IMR-90 (cell line): ENCODE measurements at regions not wholly inside any gene's neighbourhood (a gene's known extent, or its start where the extent isn't known, plus 50 kb on each side); places are given as distances from the start of the nearest gene placed in this dataset.

ENCODE experiments used
- ATAC-seq: fragments of 200-7000 bp; cut with Tn5 transposase; 2 replicates; pipeline ENCODE4 v1.9.1; 2020; ENCODE audit warnings: low read depth, mild to moderate bottlenecking, moderate library complexity
- BruUV-seq: library from RNA; stranded (reverse); fragments of 400-500 nt; replicated peaks from 2 replicates; lab custom pipeline; 2021; lab: Mats Ljungman, UMichigan
- CTCF ChIA-PET: fragments of 300-600 bp; formaldehyde crosslinking; extraction: SDS; loops from one replicate; lab custom pipeline; 2021; ENCODE audit warnings: antibody characterized with exemption; lab: Yijun Ruan, JAX
- POLR2A ChIA-PET: fragments of 300-600 bp; sonication (Branson Sonifier 250); formaldehyde crosslinking; loops from one replicate; lab custom pipeline; 2022; ENCODE audit warnings: antibody characterized with exemption; ENCODE audit not compliant: unreplicated experiment; lab: Charles Lee
- DNase-seq: peaks from one replicate; pipeline ENCODE4 v3.0.0; 2013
- H2AFZ ChIP-seq: replicated peaks from 2 replicates; pipeline ENCODE3; 2013; ENCODE audit warnings: low read length, mild to moderate bottlenecking; ENCODE audit not compliant: poor library complexity
- H2AK5ac ChIP-seq: 2 replicates; pipeline ENCODE4 v1.6.1; 2013; ENCODE audit warnings: low read depth, low read length, inconsistent platforms
- H2AK9ac ChIP-seq: replicated peaks from 2 replicates; pipeline ENCODE3; 2013; ENCODE audit warnings: mild to moderate bottlenecking, low read depth, low read length, moderate library complexity; ENCODE audit not compliant: poor library complexity
- H2BK120ac ChIP-seq: 2 replicates; pipeline ENCODE4 v1.6.1; 2013; ENCODE audit warnings: low read depth, low read length, inconsistent platforms
- H2BK15ac ChIP-seq: 3 replicates; pipeline ENCODE4 v1.6.1; 2013; ENCODE audit warnings: low read depth, low read length, inconsistent platforms
- H2BK20ac ChIP-seq: 2 replicates; pipeline ENCODE4 v1.6.1; 2013; ENCODE audit warnings: low read depth, mild to moderate bottlenecking, inconsistent platforms, low read length, moderate library complexity
- H2BK5ac ChIP-seq: 2 replicates; pipeline ENCODE4 v1.6.1; 2013; ENCODE audit warnings: mild to moderate bottlenecking, low read depth, low read length, inconsistent platforms; ENCODE audit not compliant: poor library complexity, severe bottlenecking
- H3K14ac ChIP-seq: replicated peaks from 2 replicates; pipeline ENCODE4 v1.6.1; 2013; ENCODE audit warnings: low read depth, low read length, inconsistent platforms
- H3K18ac ChIP-seq: 2 replicates; pipeline ENCODE4 v1.6.1; 2013; ENCODE audit warnings: low read depth, low read length, control low read depth
- H3K23ac ChIP-seq: 2 replicates; pipeline ENCODE4 v1.6.1; 2013; ENCODE audit warnings: low read depth, low read length, inconsistent platforms
- H3K27ac ChIP-seq: 2 replicates; pipeline ENCODE4 v1.5.1; 2013; ENCODE audit warnings: mild to moderate bottlenecking, control low read depth, low read length; ENCODE audit not compliant: insufficient read depth
- H3K27me3 ChIP-seq: 2 replicates; pipeline ENCODE4 v1.6.1; 2013; ENCODE audit warnings: low read length; ENCODE audit not compliant: control insufficient read depth, insufficient read depth
- H3K36me3 ChIP-seq: 2 replicates; pipeline ENCODE4 v1.6.1; 2013; ENCODE audit warnings: low read length, mixed read lengths; ENCODE audit not compliant: control insufficient read depth, insufficient read depth
- H3K4ac ChIP-seq: 2 replicates; pipeline ENCODE4 v1.6.1; 2013; ENCODE audit warnings: low read depth, low read length, inconsistent platforms
- H3K4me1 ChIP-seq: 2 replicates; pipeline ENCODE4 v1.6.1; 2013; ENCODE audit warnings: low read length, mixed read lengths; ENCODE audit not compliant: control insufficient read depth, insufficient read depth
- H3K4me2 ChIP-seq: 2 replicates; pipeline ENCODE4 v1.6.1; 2013; ENCODE audit warnings: low read depth, mild to moderate bottlenecking, control low read depth, low read length, moderate library complexity
- H3K4me3 ChIP-seq: 2 replicates; pipeline ENCODE4 v1.5.1; 2013; ENCODE audit warnings: low read depth, mild to moderate bottlenecking, control low read depth, low read length, moderate library complexity; ENCODE audit not compliant: insufficient read depth
- H3K56ac ChIP-seq: 2 replicates; pipeline ENCODE4 v1.6.1; 2013; ENCODE audit warnings: low read length, inconsistent platforms; ENCODE audit not compliant: insufficient read depth; ENCODE audit errors: extremely low read depth
- H3K79me1 ChIP-seq, 2 experiments: 2 replicates each; pipeline ENCODE4 v1.6.1; 2013; ENCODE audit warnings: low read length in 2 of 2, inconsistent platforms in 1 of 2, low read depth in 1 of 2
- H3K9ac ChIP-seq: 2 replicates; pipeline ENCODE4 v1.6.1; 2013; ENCODE audit warnings: low read depth, low read length, control low read depth
- H3K9me1 ChIP-seq: 2 replicates; pipeline ENCODE4 v1.6.1; 2013; ENCODE audit warnings: low read length, inconsistent platforms; ENCODE audit not compliant: insufficient read depth
- H3K9me3 ChIP-seq: 2 replicates; pipeline ENCODE4 v1.6.1; 2013; ENCODE audit warnings: low read length; ENCODE audit not compliant: control insufficient read depth, insufficient read depth
- H4K20me1 ChIP-seq: 2 replicates; pipeline ENCODE4 v1.6.1; 2013; ENCODE audit warnings: low read length, inconsistent platforms; ENCODE audit not compliant: insufficient read depth
- H4K5ac ChIP-seq: 2 replicates; pipeline ENCODE4 v1.6.1; 2013; ENCODE audit warnings: mild to moderate bottlenecking, low read depth, low read length, control low read depth
- H4K8ac ChIP-seq, 2 experiments: 2 replicates each; pipeline ENCODE4 v1.6.1; 2013; ENCODE audit warnings: low read depth in 2 of 2, low read length in 2 of 2, control low read depth in 1 of 2, inconsistent platforms in 1 of 2
- H4K91ac ChIP-seq: 2 replicates; pipeline ENCODE4 v1.6.1; 2013; ENCODE audit warnings: low read depth, low read length, inconsistent platforms; ENCODE audit not compliant: insufficient read depth
- CEBPB ChIP-seq: IDR thresholded peaks from 2 replicates; pipeline ENCODE4 v1.6.1; 2012; ENCODE audit warnings: low read depth, low read length, improper control_type of control experiment
- ELK1 ChIP-seq: fragments of 150-350 bp; IDR thresholded peaks from 2 replicates; pipeline ENCODE4 v1.6.1; 2016; ENCODE audit warnings: low read depth, mild to moderate bottlenecking, low read length, moderate library complexity, borderline replicate concordance
- MAFK ChIP-seq: IDR thresholded peaks from 2 replicates; pipeline ENCODE4 v1.6.1; 2012; ENCODE audit warnings: low read depth, low read length, improper control_type of control experiment
- MAZ ChIP-seq: IDR thresholded peaks from 2 replicates; pipeline ENCODE4 v1.6.1; 2012; ENCODE audit warnings: low read depth, mild to moderate bottlenecking, low read length, improper control_type of control experiment, moderate library complexity, borderline replicate concordance
- RAD21 ChIP-seq: IDR thresholded peaks from 2 replicates; pipeline ENCODE4 v1.6.1; 2012; ENCODE audit warnings: low read length, improper control_type of control experiment
- SMC3 ChIP-seq: fragments of 150-350 bp; IDR thresholded peaks from 2 replicates; pipeline ENCODE4 v1.6.1; 2016; ENCODE audit warnings: low read depth, mild to moderate bottlenecking, antibody characterized with exemption, low read length, moderate library complexity
- WGBS, 2 experiments: methylation state at CpG; one replicate each; pipeline versions ENCODE4 v1.1.5 to v1.1.7; 2013; ENCODE audit warnings: missing lambda C conversion rate in 2 of 2; ENCODE audit not compliant: insufficient read length in 1 of 2; ENCODE audit errors: extremely low coverage in 2 of 2; 5-methylcytosine and 5-hydroxymethylcytosine counted together
- dilution Hi-C: fragments of 300-500 bp; cut with HindIII; formaldehyde crosslinking; loops from one replicate; pipeline ENCODE4 v1.14.3; 2018; ENCODE audit warnings: low sequenced_read_pairs; ENCODE audit not compliant: unreplicated experiment
- in situ Hi-C: fragments of 300-500 bp; cut with MboI; formaldehyde crosslinking; loops from 3 replicates; pipeline ENCODE4 v1.14.3; 2019; ENCODE audit warnings: low sequenced_read_pairs, inconsistent platforms, mixed read lengths
- intact Hi-C: fragments of 100-400 bp; cut with micrococcal nuclease; formaldehyde crosslinking; loops from 2 replicates; pipeline ENCODE4 v1.10.0; 2022
- TF ChIP-seq, protein P1 (sequence below): fragments of 150-350 bp; IDR thresholded peaks from 2 replicates; pipeline ENCODE4 v1.6.1; 2017; ENCODE audit warnings: mild to moderate bottlenecking, antibody characterized with exemption, low read length, low read depth
- TF ChIP-seq, protein P2 (sequence below): conservative IDR thresholded peaks from 2 replicates; pipeline ENCODE4 v1.5.1; 2012; ENCODE audit warnings: mild to moderate bottlenecking, low read depth, low read length, improper control_type of control experiment

GRCh38 chr19:28318469-28319179, 894.3 kb downstream of the UQCRFS1 start:
- BruUV-seq: no TSS peak
- 47% methylated on average over 4 of the region's 9 CpGs; no CpG with 5 or more reads in 1 of the 2 experiments for WGBS, 2 experiments
- ChIA-PET POLR2A (no interaction called here), CTCF (no interaction called here)
- no peaks in the 10 kb centered on the region for H3K79me1 ChIP-seq
- H2AK5ac ChIP-seq: no peak overlapping the region
- no peak overlapping the region for H2BK120ac ChIP-seq
- intact Hi-C loops: no loop called here
- no peak overlapping the region for H2AK9ac ChIP-seq
- no peaks in the 10 kb centered on the region for H3K27me3 ChIP-seq
- TF ChIP-seq, protein P1, sequence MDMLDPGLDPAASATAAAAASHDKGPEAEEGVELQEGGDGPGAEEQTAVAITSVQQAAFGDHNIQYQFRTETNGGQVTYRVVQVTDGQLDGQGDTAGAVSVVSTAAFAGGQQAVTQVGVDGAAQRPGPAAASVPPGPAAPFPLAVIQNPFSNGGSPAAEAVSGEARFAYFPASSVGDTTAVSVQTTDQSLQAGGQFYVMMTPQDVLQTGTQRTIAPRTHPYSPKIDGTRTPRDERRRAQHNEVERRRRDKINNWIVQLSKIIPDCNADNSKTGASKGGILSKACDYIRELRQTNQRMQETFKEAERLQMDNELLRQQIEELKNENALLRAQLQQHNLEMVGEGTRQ: no peak
- TF ChIP-seq, protein P2, sequence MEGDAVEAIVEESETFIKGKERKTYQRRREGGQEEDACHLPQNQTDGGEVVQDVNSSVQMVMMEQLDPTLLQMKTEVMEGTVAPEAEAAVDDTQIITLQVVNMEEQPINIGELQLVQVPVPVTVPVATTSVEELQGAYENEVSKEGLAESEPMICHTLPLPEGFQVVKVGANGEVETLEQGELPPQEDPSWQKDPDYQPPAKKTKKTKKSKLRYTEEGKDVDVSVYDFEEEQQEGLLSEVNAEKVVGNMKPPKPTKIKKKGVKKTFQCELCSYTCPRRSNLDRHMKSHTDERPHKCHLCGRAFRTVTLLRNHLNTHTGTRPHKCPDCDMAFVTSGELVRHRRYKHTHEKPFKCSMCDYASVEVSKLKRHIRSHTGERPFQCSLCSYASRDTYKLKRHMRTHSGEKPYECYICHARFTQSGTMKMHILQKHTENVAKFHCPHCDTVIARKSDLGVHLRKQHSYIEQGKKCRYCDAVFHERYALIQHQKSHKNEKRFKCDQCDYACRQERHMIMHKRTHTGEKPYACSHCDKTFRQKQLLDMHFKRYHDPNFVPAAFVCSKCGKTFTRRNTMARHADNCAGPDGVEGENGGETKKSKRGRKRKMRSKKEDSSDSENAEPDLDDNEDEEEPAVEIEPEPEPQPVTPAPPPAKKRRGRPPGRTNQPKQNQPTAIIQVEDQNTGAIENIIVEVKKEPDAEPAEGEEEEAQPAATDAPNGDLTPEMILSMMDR: no peak
- TF ChIP-seq CEBPB: no peak
- TF ChIP-seq MAFK: no peak
- no peak for TF ChIP-seq RAD21
- no peak for TF ChIP-seq SMC3
- TF ChIP-seq MAZ: no peak
- TF ChIP-seq ELK1: no peak
- H3K9me1 ChIP-seq: no peaks in the 10 kb centered on the region
- ATAC-seq (no peak), DNase-seq (no peak)
- H3K4me3 ChIP-seq: no peak overlapping the region
- H3K14ac ChIP-seq: no peak overlapping the region
- peaks cover 28% of the 10 kb centered on the region for H3K9me3 ChIP-seq
- no peak overlapping the region for H2BK20ac ChIP-seq
- no peak overlapping the region for H4K8ac ChIP-seq
- H3K36me3 ChIP-seq: no peaks in the 10 kb centered on the region
- no peak overlapping the region for H2BK5ac ChIP-seq
- no peak overlapping the region for H2BK15ac ChIP-seq
- H3K27ac ChIP-seq: no peak overlapping the region
- no peak overlapping the region for H3K18ac ChIP-seq
- no peak overlapping the region for H2AFZ ChIP-seq
- dilution Hi-C loops: no loop called here
- no peak overlapping the region for H3K9ac ChIP-seq
- in situ Hi-C loops: no loop called here
- H4K20me1 ChIP-seq: no peaks in the 10 kb centered on the region
- H4K5ac ChIP-seq: no peak overlapping the region
- H3K23ac ChIP-seq: no peak overlapping the region
- H3K4me2 ChIP-seq: no peak overlapping the region
- no peak overlapping the region for H4K91ac ChIP-seq
- no peaks in the 10 kb centered on the region for H3K4me1 ChIP-seq
- H3K56ac ChIP-seq: no peak overlapping the region
- no peak overlapping the region for H3K4ac ChIP-seq
